ENCODE measurements at regions not wholly inside any gene's neighbourhood (a gene's known extent, or its start where the extent isn't known, plus 50 kb on each side); places are given as distances from the start of the nearest gene placed in this dataset.
A peak's percentile ranks its signal among the peaks of the same experiment; 100 is the strongest.

GRCh38 chr11:30811226-30811755 is 225.1 kb upstream of the MPPED2 start:
- no peak for DNase-seq (ENCODE audit: low spot score)

GRCh38 chr11:30810116-30810515 is 224.0 kb upstream of the MPPED2 start:
- no peak for DNase-seq (ENCODE audit: low spot score)

- no peak for DNase-seq (ENCODE audit: low spot score)
Observed at GRCh38 chr11:30801357-30801756, 215.2 kb upstream of the MPPED2 start.

GRCh38 chr11:30800904-30801303 is 214.8 kb upstream of the MPPED2 start:
- DNase-seq (ENCODE audit: low spot score), result no peak

- no peak for DNase-seq (ENCODE audit: low spot score)
Observed at GRCh38 chr11:30798547-30799236, 212.5 kb upstream of the MPPED2 start.

- DNase-seq (ENCODE audit: low spot score), result no peak
Observed at GRCh38 chr11:30789270-30789669, 203.1 kb upstream of the MPPED2 start.

GRCh38 chr11:30788849-30789248 is 202.7 kb upstream of the MPPED2 start:
- no peak for DNase-seq (ENCODE audit: low spot score)

GRCh38 chr11:30786256-30787110 is 200.3 kb upstream of the MPPED2 start:
- DNase-seq (ENCODE audit: low spot score), result no peak

GRCh38 chr11:30778596-30778995 is 192.4 kb upstream of the MPPED2 start:
- no peak for DNase-seq (ENCODE audit: low spot score)

GRCh38 chr11:30775233-30775522 is 189.0 kb upstream of the MPPED2 start:
- no peak for DNase-seq (ENCODE audit: low spot score)

GRCh38 chr11:30774496-30775232 is 188.5 kb upstream of the MPPED2 start:
- DNase-seq (ENCODE audit: low spot score), result peak; percentile 36

GRCh38 chr11:30772908-30773307 is 186.8 kb upstream of the MPPED2 start:
- DNase-seq (ENCODE audit: low spot score), result no peak

- no peak for DNase-seq (ENCODE audit: low spot score)
Observed at GRCh38 chr11:30763951-30764350, 177.8 kb upstream of the MPPED2 start.

- no peak for DNase-seq (ENCODE audit: low spot score)
Observed at GRCh38 chr11:30762188-30762587, 176.0 kb upstream of the MPPED2 start.

- DNase-seq (ENCODE audit: low spot score), result no peak
Observed at GRCh38 chr11:30760345-30760744, 174.2 kb upstream of the MPPED2 start.

- no peak for DNase-seq (ENCODE audit: low spot score)
Observed at GRCh38 chr11:30758946-30759504, 172.9 kb upstream of the MPPED2 start.

- DNase-seq (ENCODE audit: low spot score), result no peak
Observed at GRCh38 chr11:30758518-30758917, 172.4 kb upstream of the MPPED2 start.

GRCh38 chr11:30758012-30758411 is 171.9 kb upstream of the MPPED2 start:
- DNase-seq (ENCODE audit: low spot score), result no peak

GRCh38 chr11:30753994-30754393 is 167.8 kb upstream of the MPPED2 start:
- DNase-seq (ENCODE audit: low spot score), result no peak

- no peak for DNase-seq (ENCODE audit: low spot score)
Observed at GRCh38 chr11:30753504-30753903, 167.4 kb upstream of the MPPED2 start.

GRCh38 chr11:30749268-30749667 is 163.1 kb upstream of the MPPED2 start:
- no peak for DNase-seq (ENCODE audit: low spot score)

- DNase-seq (ENCODE audit: low spot score), result no peak
Observed at GRCh38 chr11:30741039-30741550, 154.9 kb upstream of the MPPED2 start.

All from Ammon's horn (tissue), 1 donor.